ENCODE measurements at regions not wholly inside any gene's neighbourhood (a gene's known extent, or its start where the extent isn't known, plus 50 kb on each side); places are given as distances from the start of the nearest gene placed in this dataset.

- DNase-seq (ENCODE audit: extremely low spot score) = no peak
- TF ChIP-seq LEF1 (IDR thresholded peaks at IDR 0.05; ENCODE audit: borderline replicate concordance) (no peak), CTBP1 (IDR thresholded peaks at IDR 0.05; ENCODE audit: borderline replicate concordance) (no peak)
- CTCF ChIA-PET = no interaction called here
- POLR2A ChIA-PET = no interaction called here
Measured at GRCh38 chr4:79673377-79673776, 265.3 kb upstream of the GK2 start.

DNA sequence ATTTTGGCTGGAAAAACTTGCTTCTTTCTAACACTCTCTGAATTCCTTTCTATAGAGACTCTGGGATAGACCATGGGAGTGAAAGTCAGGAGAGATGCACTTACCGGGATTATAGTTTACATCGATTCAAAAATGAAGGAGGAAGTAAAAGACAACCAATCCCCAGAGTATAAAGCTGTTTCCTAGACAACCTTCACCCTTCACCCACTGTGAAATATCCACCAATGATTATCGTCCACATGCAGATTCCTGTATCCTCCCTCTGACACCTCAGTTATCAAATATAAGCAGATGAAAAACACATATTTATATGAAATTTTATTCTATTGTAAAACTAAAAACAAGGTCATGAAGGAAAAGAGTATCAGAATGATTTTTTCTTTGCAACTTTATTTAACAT lies 258.8 kb upstream of the GK2 start:
- POLR2A ChIA-PET = no interaction called here
- CTCF ChIA-PET = no interaction called here
- DNase-seq (ENCODE audit: extremely low spot score) = no peak
- TF ChIP-seq ELF4 (IDR thresholded peaks at IDR 0.05) = no peak
- TF ChIP-seq FOXK2 (IDR thresholded peaks at IDR 0.05) = no peak
- no peak for TF ChIP-seq PKNOX1 (IDR thresholded peaks at IDR 0.05)
- TF ChIP-seq L3MBTL2 (conservative IDR thresholded peaks at IDR 0.05) = no peak
- no peak for TF ChIP-seq SUZ12 (IDR thresholded peaks at IDR 0.05)
- no peak for TF ChIP-seq CTBP1 (IDR thresholded peaks at IDR 0.05; ENCODE audit: borderline replicate concordance)
- TF ChIP-seq BHLHE40 (IDR thresholded peaks at IDR 0.05; ENCODE audit: borderline replicate concordance) = no peak
- no peak for TF ChIP-seq FOXA1 (IDR thresholded peaks at IDR 0.05)
- TF ChIP-seq HDGF (IDR thresholded peaks at IDR 0.05; ENCODE audit: borderline replicate concordance) = no peak
- TF ChIP-seq LEF1 (IDR thresholded peaks at IDR 0.05; ENCODE audit: borderline replicate concordance) = no peak
- no peak for TF ChIP-seq ZNF384 (IDR thresholded peaks at IDR 0.05)
- no peak for TF ChIP-seq NFRKB (IDR thresholded peaks at IDR 0.05)
- TF ChIP-seq TARDBP (IDR thresholded peaks at IDR 0.05) = no peak
- TF ChIP-seq SP1 (IDR thresholded peaks at IDR 0.05) = no peak
- TF ChIP-seq ARNT (IDR thresholded peaks at IDR 0.05) = no peak
- no peak for TF ChIP-seq FOXM1 (IDR thresholded peaks at IDR 0.05; ENCODE audit: borderline replicate concordance)

DNA sequence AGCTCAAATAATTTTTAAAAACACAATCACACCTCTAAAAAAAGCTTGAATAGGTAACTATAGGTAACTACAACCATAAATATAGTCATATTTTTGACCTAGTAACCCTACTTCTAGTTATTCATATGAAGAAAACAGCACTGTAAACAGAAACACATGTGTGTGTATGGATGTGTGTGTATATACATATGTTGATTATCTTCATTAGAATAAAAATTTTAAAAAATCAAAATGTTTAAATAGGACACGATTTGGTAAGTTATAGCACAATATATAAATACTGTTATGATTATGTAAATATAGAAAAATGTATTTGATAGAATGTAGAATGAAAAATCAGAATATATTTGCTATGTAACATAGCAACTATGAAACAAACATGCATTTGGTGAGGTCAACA lies 258.1 kb upstream of the GK2 start:
- ChIA-PET POLR2A (no interaction called here), CTCF (no interaction called here)
- TF ChIP-seq SP1 (IDR thresholded peaks at IDR 0.05) = no peak
- no peak for TF ChIP-seq CTBP1 (IDR thresholded peaks at IDR 0.05; ENCODE audit: borderline replicate concordance)
- TF ChIP-seq FOXM1 (IDR thresholded peaks at IDR 0.05; ENCODE audit: borderline replicate concordance) = no peak
- no peak for TF ChIP-seq TARDBP (IDR thresholded peaks at IDR 0.05)
- TF ChIP-seq ZNF384 (IDR thresholded peaks at IDR 0.05) = no peak
- TF ChIP-seq LEF1 (IDR thresholded peaks at IDR 0.05; ENCODE audit: borderline replicate concordance) = no peak
- TF ChIP-seq PKNOX1 (IDR thresholded peaks at IDR 0.05) = no peak
- TF ChIP-seq FOXK2 (IDR thresholded peaks at IDR 0.05) = no peak
- TF ChIP-seq SUZ12 (IDR thresholded peaks at IDR 0.05) = no peak
- TF ChIP-seq NFRKB (IDR thresholded peaks at IDR 0.05) = no peak
- TF ChIP-seq BHLHE40 (IDR thresholded peaks at IDR 0.05; ENCODE audit: borderline replicate concordance) = no peak
- no peak for TF ChIP-seq ELF4 (IDR thresholded peaks at IDR 0.05)
- TF ChIP-seq L3MBTL2 (conservative IDR thresholded peaks at IDR 0.05) = no peak
- no peak for TF ChIP-seq HDGF (IDR thresholded peaks at IDR 0.05; ENCODE audit: borderline replicate concordance)
- no peak for TF ChIP-seq ARNT (IDR thresholded peaks at IDR 0.05)
- TF ChIP-seq FOXA1 (IDR thresholded peaks at IDR 0.05) = no peak
- DNase-seq (ENCODE audit: extremely low spot score) = no peak

DNA sequence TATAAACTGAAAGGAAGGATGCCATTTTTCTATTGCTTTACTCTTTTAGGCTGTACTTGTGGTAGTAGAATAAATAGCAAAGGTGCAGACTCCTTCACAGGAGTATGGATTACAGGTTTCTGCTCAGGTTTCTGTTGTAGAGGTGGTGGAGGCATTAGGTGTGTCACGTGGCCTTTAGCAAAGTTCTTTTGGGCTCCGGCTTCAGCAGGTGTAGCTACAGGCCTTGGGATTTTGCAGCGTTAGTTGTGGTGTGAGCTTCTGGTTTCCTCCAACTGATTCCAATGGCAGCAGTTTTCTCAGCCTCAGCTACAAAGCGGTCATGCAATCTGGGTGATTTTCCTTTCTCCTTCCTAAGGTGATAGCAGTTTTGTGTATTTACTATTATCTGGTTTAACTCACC lies 255.8 kb upstream of the GK2 start:
- CTCF ChIA-PET = no interaction called here
- no peak for DNase-seq (ENCODE audit: extremely low spot score)
- TF ChIP-seq L3MBTL2 (conservative IDR thresholded peaks at IDR 0.05) (no peak), PKNOX1 (IDR thresholded peaks at IDR 0.05) (no peak), HDGF (IDR thresholded peaks at IDR 0.05; ENCODE audit: borderline replicate concordance) (no peak), NFRKB (IDR thresholded peaks at IDR 0.05) (no peak), LEF1 (IDR thresholded peaks at IDR 0.05; ENCODE audit: borderline replicate concordance) (no peak), FOXA1 (IDR thresholded peaks at IDR 0.05) (no peak), BHLHE40 (IDR thresholded peaks at IDR 0.05; ENCODE audit: borderline replicate concordance) (no peak), ELF4 (IDR thresholded peaks at IDR 0.05) (no peak), ARNT (IDR thresholded peaks at IDR 0.05) (no peak), FOXM1 (IDR thresholded peaks at IDR 0.05; ENCODE audit: borderline replicate concordance) (no peak), CTBP1 (IDR thresholded peaks at IDR 0.05; ENCODE audit: borderline replicate concordance) (no peak), FOXK2 (IDR thresholded peaks at IDR 0.05) (no peak), ZNF384 (IDR thresholded peaks at IDR 0.05) (no peak), SP1 (IDR thresholded peaks at IDR 0.05) (no peak)
- POLR2A ChIA-PET = no interaction called here

- TF ChIP-seq PKNOX1 (IDR thresholded peaks at IDR 0.05) = no peak
- TF ChIP-seq L3MBTL2 (conservative IDR thresholded peaks at IDR 0.05) = no peak
- TF ChIP-seq FOXK2 (IDR thresholded peaks at IDR 0.05) = no peak
- no peak for TF ChIP-seq BHLHE40 (IDR thresholded peaks at IDR 0.05; ENCODE audit: borderline replicate concordance)
- TF ChIP-seq NFRKB (IDR thresholded peaks at IDR 0.05) = no peak
- TF ChIP-seq HDGF (IDR thresholded peaks at IDR 0.05; ENCODE audit: borderline replicate concordance) = no peak
- no peak for TF ChIP-seq ARNT (IDR thresholded peaks at IDR 0.05)
- TF ChIP-seq SP1 (IDR thresholded peaks at IDR 0.05) = no peak
- TF ChIP-seq LEF1 (IDR thresholded peaks at IDR 0.05; ENCODE audit: borderline replicate concordance) = no peak
Measured at GRCh38 chr4:79663141-79663540, 255.1 kb upstream of the GK2 start.

DNA sequence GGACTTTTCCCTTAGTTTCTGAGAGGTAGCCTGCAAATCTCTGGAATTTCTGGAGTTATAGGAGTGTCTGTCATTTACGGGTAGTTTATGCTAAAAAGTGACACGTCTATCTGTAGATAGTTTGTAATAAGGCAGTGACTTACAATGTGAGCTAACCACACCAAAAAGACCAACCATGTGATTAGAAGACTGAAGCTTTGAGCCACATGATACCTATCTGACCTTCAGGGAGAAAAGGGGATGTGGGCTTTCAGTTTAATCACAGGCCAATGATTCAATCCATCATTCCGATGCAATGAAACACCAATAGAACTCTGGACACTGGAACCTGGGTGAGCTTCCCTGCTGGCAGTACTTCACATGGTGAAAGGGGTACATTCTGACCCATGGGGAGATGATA lies 254.6 kb upstream of the GK2 start:
- POLR2A ChIA-PET = no interaction called here

More at GRCh38 chr4:79663141-79663540, 255.1 kb upstream of the GK2 start:
- DNase-seq (ENCODE audit: extremely low spot score) = no peak
- POLR2A ChIA-PET = no interaction called here
- CTCF ChIA-PET = no interaction called here

More for the DNA sequence above, 254.6 kb upstream of the GK2 start:
- TF ChIP-seq BHLHE40 (IDR thresholded peaks at IDR 0.05; ENCODE audit: borderline replicate concordance) (no peak), HDGF (IDR thresholded peaks at IDR 0.05; ENCODE audit: borderline replicate concordance) (no peak), ZNF384 (IDR thresholded peaks at IDR 0.05) (no peak), FOXK2 (IDR thresholded peaks at IDR 0.05) (no peak), LEF1 (IDR thresholded peaks at IDR 0.05; ENCODE audit: borderline replicate concordance) (no peak), FOXM1 (IDR thresholded peaks at IDR 0.05; ENCODE audit: borderline replicate concordance) (no peak), ARNT (IDR thresholded peaks at IDR 0.05) (no peak), ELF4 (IDR thresholded peaks at IDR 0.05) (no peak), SP1 (IDR thresholded peaks at IDR 0.05) (no peak)
- CTCF ChIA-PET = no interaction called here
- DNase-seq (ENCODE audit: extremely low spot score) = no peak

All from HEK293T (cell line).